ENCODE measurements at regions not wholly inside any gene's neighbourhood (a gene's known extent, or its start where the extent isn't known, plus 50 kb on each side); places are given as distances from the start of the nearest gene placed in this dataset.
"Not testable (repeated sequence)": the region's sequence is repeated elsewhere in the genome, so short reads cannot be mapped to it uniquely, and the experiment has no call there.

DNA sequence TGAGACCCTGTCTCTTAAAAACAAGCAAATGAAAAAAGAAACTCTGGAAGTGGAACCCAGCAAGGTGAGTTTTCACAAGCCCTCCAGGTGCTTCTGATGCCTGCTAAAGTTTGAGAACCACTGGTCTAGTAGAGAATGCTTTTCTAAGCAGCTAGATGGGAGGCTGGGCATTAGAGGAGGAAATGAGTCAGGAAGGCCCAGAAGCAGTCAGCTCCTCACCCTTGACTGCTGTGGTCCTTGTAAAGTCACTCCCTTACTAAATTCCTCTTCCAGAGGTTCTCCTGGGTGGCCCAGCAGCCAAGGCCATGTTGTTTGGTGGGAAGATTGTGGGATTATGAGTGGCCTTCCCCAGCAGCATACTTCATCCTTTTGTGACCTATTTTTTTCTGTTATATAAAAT, 52.0 kb upstream of the FYN start:
- no peak for DNase-seq

DNA sequence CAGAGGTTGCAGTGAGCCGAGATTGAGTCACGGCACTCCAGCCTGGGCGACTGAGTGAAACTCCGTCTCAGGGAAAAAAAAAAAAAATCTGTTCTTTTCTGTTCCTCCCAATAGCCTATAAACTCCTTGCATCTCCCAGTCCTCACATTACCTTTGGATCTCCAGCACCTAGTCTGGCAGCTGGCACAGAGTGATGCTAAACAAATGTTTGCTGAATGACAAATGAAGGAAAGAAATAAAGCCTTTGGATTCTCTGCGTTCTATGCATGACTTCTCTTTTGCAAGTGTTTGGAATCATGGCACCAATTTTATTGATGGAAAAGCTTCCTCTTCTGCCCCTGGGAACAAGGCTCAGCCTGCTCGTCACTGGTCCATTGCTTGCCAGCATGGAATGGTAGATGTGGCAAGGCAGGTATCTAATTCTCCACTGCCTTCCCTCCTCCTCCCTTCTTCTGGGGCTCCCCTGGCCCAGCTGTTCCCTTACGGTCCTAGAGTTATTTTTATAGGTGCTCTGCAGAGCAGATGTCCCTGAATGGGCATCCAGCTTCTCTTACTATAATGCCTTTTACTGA, 53.6 kb upstream of the FYN start:
- DNase-seq: no peak

GRCh38 chr6:111927321-111927720, 54.1 kb upstream of the FYN start:
- no peak for DNase-seq

- DNase-seq: no peak
Measured at GRCh38 chr6:111928139-111928538, 54.9 kb upstream of the FYN start.

- not testable (repeated sequence) for DNase-seq
Measured at GRCh38 chr6:111934611-111935010, 61.4 kb upstream of the FYN start.

GRCh38 chr6:111936718-111937117, 63.5 kb upstream of the FYN start:
- DNase-seq: no peak

GRCh38 chr6:111938710-111939109, 65.5 kb upstream of the FYN start:
- DNase-seq: no peak

- no peak for DNase-seq
Measured at GRCh38 chr6:111939902-111940301, 66.7 kb upstream of the FYN start.

DNA sequence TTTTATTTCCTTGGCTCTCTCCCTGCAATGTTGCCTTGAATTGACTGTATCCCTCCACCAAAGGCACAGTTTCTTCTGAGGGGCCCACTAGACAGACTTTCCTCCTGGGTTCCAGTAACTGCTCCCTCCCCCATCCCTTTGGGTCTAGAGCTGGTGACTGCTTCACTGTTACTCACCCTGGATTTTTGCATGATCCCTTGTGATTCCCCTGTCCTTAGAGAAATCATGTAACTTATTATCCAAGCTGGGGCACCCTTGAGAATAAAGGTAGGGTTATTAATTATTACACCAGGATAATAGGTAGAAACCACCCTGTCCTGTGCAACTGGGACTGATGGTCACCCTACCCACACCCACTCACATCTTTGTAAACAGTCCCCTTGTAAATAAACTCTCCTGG, 67.5 kb upstream of the FYN start:
- no peak for DNase-seq

DNA sequence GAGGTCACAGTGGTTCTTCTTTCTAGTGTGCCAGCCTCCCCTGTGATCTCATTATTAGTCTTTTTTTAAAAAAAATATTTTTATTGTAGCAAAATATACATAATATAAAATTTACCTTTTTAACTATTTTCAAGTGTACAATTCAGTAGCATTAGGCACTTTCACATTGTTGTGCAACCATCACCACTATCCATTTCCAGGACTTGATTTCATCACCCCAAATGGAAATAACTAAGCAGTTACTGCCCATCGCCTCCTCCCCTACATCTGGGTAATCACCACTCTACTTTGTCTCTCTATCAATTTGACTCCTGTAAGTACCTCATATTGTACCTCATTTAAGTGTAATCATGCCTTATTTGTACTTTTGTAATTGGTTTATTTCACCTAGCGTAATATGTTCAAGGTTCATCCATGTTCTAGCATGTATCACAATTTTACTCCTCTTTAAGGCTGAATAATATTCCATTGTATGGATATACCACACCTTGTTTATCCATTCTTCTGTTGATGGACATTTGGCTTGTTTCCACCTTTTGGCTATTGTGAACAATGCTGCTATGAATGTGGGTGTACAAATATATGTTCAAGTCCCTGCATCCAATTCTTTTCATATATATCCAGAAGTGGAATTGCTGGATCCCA, 68.6 kb upstream of the FYN start:
- no peak for DNase-seq

- no peak for DNase-seq
Measured at GRCh38 chr6:111942561-111942960, 69.3 kb upstream of the FYN start.

DNA sequence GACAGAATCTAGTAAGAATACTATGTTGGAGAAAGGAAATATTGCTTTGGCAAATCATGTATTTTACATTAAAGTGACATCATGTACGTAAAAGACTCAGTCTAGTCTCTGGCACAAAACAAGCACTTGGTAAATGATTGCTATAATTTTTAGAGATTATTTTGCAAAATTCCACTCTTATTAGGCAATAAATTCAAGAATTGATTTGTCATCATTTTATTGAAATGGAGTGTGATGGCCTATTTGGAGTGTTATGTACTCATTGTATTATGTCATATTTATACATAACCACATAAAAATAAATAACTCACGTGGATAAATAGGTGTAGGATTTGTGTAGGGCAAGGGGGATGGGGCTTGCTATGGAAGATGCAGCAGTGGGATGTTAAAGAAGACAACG, 70.0 kb upstream of the FYN start:
- no peak for DNase-seq

- no peak for DNase-seq
Measured at GRCh38 chr6:111943726-111944125, 70.5 kb upstream of the FYN start.

- no peak for DNase-seq
Measured at GRCh38 chr6:111944541-111944940, 71.3 kb upstream of the FYN start.

DNA sequence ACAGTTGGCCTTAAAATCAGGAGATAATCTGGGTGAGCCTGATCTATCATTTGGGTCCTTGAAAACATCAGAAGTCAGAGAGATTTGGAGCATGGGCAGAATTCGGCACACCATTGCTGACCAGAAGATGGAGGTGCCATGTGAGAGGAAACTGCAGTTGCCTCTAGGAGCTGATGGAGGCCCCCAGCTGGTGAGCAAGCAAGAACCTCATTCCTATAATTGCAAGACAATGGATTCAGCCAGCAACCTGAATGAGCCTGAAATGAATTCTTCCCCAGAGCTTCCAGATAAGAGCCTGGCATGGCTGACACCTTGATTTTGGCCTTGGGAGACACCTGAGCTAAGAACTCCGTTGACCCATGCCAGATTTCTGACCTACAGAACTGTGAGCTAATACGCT, 76.3 kb upstream of the FYN start:
- no peak for DNase-seq

GRCh38 chr6:111949984-111950383, 76.7 kb upstream of the FYN start:
- DNase-seq: not testable (repeated sequence)

- no peak for DNase-seq
Measured at GRCh38 chr6:111950661-111951496, 77.6 kb upstream of the FYN start.

DNA sequence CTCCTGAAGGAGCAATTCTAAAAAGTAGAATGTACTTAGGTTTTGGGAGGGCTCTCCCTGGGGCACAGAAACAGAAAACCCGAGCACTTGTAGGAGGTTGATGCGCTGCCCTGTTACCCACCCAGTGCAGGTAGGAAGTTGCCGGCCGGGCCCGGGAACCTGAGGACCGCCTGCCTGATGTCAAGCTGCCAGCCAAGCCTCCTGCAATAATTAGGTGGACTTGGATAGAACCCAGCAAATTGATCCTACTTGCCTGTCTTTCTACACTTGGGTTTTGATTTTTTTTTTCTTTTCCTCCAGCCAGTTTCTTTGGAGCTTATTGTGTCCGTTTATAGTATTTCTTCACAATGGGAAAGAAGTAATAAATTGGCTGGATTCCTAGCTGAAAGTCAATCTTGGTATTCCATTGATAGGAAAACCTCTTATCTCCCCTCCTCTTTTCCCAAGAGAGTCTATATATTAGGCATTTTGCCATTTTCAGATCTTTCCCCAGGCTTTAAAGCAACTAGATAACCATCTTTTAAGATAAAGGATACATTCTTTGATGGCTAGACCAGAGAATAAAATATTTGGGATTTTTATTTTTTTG, 78.3 kb upstream of the FYN start:
- DNase-seq: no peak

GRCh38 chr6:111952274-111952673, 79.0 kb upstream of the FYN start:
- DNase-seq: no peak

- no peak for DNase-seq
Measured at GRCh38 chr6:111952821-111953540, 79.7 kb upstream of the FYN start.

DNA sequence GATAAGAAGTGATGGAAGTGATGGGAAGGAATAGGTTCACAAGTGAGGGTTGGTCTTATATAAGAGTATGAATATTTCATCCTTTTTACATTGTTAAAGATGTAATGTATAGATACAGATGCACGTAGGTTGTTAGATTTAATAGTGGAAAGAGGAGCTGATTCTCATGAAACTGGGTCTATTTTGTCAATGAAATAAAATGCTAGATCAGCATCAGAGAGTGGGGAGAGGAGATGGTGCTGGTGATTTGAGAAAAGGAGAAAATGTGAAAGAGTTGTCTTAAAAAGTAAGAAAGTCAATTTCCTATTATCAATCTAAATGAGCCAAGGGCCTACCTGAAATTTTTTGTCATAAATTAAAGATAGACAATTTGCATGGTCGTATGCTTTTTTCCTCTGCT, 82.8 kb upstream of the FYN start:
- no peak for DNase-seq

DNA sequence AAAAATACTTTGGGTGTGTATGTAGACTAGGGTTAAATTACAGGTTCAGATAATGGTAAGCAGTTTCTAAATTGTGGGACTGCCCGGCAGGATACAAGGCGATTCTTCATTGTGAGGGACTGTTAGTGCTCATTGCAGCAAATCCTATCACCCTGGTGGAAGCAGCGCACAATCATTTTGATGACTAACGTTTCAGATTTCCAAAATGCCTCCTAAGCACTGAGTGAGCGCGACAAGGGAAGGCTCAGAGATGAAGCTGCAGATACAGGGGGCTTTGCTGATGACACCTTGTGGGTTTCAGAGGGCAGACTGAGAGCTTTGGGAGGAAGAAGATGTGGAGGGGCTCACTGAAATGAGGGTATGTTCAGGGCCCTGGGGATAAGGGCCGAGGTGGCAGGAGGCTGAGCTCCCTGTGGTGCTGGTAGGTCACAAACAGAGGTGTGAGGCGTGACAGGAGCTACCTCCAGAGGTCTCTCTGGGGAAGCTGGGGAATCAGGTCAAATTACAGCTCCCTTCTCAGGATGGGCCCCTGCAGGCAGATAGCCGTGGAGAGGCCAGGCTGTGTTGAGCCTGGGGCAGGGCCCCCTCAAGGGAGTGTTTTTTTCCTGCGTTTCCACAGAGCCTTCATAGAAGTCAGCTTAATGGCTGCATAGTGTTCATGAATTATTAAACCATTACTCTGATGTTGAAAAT, 84.5 kb upstream of the FYN start:
- no peak for DNase-seq

- DNase-seq: no peak
Measured at GRCh38 chr6:111958534-111958933, 85.3 kb upstream of the FYN start.

All from activated CD8-positive, alpha-beta memory T cell treated with anti-CD3 and anti-CD28 coated beads, Interleukin-2, amount 50 U/mL, for 4 hours (primary cell).